Fibroblast of mammary gland (primary cell): ENCODE measurements at regions not wholly inside any gene's neighbourhood (a gene's known extent, or its start where the extent isn't known, plus 50 kb on each side); places are given as distances from the start of the nearest gene placed in this dataset.
"Not testable (repeated sequence)": the region's sequence is repeated elsewhere in the genome, so short reads cannot be mapped to it uniquely, and the experiment has no call there.

Experiments used
- DNase-seq: peaks from one replicate; pipeline ENCODE4 v3.0.0-alpha.2; 2010; ENCODE audit warnings: low read depth
- H3K4me3 ChIP-seq: 2 replicates; pipeline ENCODE4 v1.5.1; 2011; ENCODE audit warnings: low read depth, mild to moderate bottlenecking, low read length, moderate library complexity; ENCODE audit not compliant: control insufficient read depth
- TF ChIP-seq, protein P1 (sequence below): conservative IDR thresholded peaks from 2 replicates; pipeline ENCODE4 v1.5.1; 2011; ENCODE audit warnings: low read depth, low read length, inconsistent platforms; ENCODE audit not compliant: control insufficient read depth, insufficient read depth

DNA sequence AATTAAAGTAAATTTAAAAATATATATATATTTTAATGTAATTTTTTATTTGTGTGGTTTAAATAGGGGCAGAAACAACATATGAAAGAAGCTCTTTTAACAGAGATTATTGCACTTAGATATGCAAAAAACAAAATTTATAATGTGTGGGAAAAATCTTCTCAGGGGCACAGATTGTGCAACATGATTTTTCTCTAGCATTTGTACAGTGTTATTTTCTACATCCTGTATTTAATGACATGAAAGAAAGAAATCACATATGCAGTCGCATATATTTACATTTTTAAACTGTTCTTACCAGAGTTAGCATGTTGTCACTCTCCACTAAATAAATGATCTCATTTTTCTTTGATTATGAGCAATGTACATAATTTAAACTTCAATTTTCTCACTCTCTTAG lies 265.3 kb upstream of the CTNND2 start:
- no peak overlapping the region for H3K4me3 ChIP-seq
- DNase-seq = no peak
- TF ChIP-seq, protein P1, sequence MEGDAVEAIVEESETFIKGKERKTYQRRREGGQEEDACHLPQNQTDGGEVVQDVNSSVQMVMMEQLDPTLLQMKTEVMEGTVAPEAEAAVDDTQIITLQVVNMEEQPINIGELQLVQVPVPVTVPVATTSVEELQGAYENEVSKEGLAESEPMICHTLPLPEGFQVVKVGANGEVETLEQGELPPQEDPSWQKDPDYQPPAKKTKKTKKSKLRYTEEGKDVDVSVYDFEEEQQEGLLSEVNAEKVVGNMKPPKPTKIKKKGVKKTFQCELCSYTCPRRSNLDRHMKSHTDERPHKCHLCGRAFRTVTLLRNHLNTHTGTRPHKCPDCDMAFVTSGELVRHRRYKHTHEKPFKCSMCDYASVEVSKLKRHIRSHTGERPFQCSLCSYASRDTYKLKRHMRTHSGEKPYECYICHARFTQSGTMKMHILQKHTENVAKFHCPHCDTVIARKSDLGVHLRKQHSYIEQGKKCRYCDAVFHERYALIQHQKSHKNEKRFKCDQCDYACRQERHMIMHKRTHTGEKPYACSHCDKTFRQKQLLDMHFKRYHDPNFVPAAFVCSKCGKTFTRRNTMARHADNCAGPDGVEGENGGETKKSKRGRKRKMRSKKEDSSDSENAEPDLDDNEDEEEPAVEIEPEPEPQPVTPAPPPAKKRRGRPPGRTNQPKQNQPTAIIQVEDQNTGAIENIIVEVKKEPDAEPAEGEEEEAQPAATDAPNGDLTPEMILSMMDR = no peak

DNA sequence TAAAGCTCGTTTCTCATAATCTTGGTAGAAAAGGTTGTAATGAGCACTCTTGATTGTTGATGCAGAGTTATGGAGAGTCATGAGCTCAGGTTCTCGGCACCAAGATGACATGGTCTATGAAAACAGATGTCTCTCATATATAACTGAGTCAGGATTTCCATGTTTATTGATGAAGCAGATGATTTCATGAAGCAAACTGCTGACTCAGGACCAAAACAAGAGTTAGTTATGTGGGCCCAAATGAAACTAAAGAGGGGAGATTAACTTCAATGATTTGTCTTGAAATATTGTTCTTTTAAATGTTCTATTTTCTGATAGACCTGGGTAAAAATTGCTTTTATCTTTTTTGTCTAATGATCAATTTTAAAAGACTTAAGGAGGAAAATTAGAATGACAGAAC lies 258.6 kb upstream of the CTNND2 start:
- DNase-seq = no peak
- no peak overlapping the region for H3K4me3 ChIP-seq
- TF ChIP-seq, protein P1 = no peak

DNA sequence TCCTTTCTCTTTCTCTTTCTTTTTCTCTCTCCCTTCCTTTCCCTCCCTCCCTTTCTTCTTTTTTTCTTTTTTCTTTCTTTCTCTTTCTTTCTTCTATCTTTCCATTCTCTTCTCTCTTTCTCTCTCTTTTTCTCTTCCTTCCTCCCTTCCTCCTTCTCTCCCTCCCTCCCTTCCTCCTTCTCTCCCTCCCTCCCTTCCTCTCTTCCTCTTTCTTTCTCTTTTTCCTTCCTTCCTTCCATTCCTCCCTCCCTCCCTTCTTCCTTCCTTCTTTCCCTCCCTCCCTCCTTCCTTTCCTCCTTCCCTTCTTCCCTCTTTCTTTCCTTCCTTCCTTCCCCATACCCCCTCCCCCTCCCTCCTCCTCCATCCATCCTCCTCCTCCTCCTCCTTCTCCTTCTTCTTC lies 243.3 kb upstream of the CTNND2 start:
- no peak for DNase-seq
- TF ChIP-seq, protein P1 = no peak
- H3K4me3 ChIP-seq = no peak overlapping the region

DNA sequence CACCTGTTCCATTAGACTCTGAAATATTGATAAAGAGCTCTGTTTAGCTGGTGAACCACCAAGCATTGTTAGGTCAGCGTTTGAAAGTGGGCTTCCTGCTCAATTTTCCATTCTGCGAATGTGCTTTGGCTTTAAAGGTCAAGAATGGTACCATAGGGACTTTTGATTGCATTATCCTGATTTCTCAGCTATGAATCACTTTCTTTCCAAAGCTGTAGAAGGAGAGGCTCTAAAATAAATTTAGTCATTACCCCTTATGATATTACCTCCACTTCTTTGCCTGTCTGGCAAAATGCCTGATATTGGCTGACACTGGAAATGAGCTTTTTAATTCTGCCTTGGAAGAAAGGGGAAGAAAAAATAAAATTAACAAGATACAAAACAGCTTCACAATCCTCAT lies 237.2 kb upstream of the CTNND2 start:
- TF ChIP-seq, protein P1 = no peak
- DNase-seq = no peak
- H3K4me3 ChIP-seq = no peak overlapping the region

- no peak for DNase-seq
- no peak overlapping the region for H3K4me3 ChIP-seq
- TF ChIP-seq, protein P1 = no peak
Observed at GRCh38 chr5:12133520-12133919, 229.3 kb upstream of the CTNND2 start.

DNA sequence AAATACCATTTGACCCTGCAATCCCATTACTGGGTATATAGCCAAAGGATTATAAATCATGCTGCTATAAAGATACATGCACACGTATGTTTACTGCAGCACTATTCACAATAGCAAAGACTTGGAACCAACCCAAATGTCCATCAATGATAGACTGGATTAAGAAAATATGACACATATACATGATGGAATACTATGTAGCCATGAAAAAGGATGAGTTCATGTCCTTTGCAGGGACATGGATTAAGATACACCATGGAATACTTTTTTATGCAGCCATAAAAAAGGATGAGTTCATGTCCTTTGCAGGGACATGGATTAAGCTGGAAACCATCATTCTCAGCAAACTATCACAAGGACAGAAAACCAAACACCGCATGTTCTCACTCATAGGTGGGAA lies 226.8 kb upstream of the CTNND2 start:
- DNase-seq, H3K4me3 ChIP-seq: not testable (repeated sequence)

GRCh38 chr5:12125895-12126294 lies 221.6 kb upstream of the CTNND2 start:
- TF ChIP-seq, protein P1 = no peak
- H3K4me3 ChIP-seq = no peak overlapping the region
- no peak for DNase-seq
